CD4-positive, alpha-beta T cell treated with Interferon gamma for 1 hour (primary cell): ENCODE measurements at regions not wholly inside any gene's neighbourhood (a gene's known extent, or its start where the extent isn't known, plus 50 kb on each side); places are given as distances from the start of the nearest gene placed in this dataset.

ENCODE experiments used
- DNase-seq: peaks from one replicate; pipeline ENCODE4 v3.0.0-alpha.2; 2020

GRCh38 chr16:26729951-26730541 lies 336.7 kb upstream of the C16orf82 start:
- DNase-seq, result no peak

- DNase-seq, result no peak
Measured at GRCh38 chr16:26731729-26732128, 335.0 kb upstream of the C16orf82 start.

GRCh38 chr16:26733710-26734109 lies 333.0 kb upstream of the C16orf82 start:
- DNase-seq, result no peak

- no peak for DNase-seq
Measured at GRCh38 chr16:26735521-26735920, 331.2 kb upstream of the C16orf82 start.

GRCh38 chr16:26736084-26736483 lies 330.6 kb upstream of the C16orf82 start:
- no peak for DNase-seq

GRCh38 chr16:26740771-26741170 lies 326.0 kb upstream of the C16orf82 start:
- no peak for DNase-seq

- no peak for DNase-seq
Measured at GRCh38 chr16:26742040-26742439, 324.7 kb upstream of the C16orf82 start.

GRCh38 chr16:26744430-26744829 lies 322.3 kb upstream of the C16orf82 start:
- no peak for DNase-seq

- no peak for DNase-seq
Measured at GRCh38 chr16:26747760-26748159, 319.0 kb upstream of the C16orf82 start.

- DNase-seq, result no peak
Measured at GRCh38 chr16:26749072-26749471, 317.7 kb upstream of the C16orf82 start.

- no peak for DNase-seq
Measured at GRCh38 chr16:26752166-26752565, 314.6 kb upstream of the C16orf82 start.

- DNase-seq, result no peak
Measured at GRCh38 chr16:26756633-26757032, 310.1 kb upstream of the C16orf82 start.

- no peak for DNase-seq
Measured at GRCh38 chr16:26762594-26762993, 304.1 kb upstream of the C16orf82 start.

- no peak for DNase-seq
Measured at GRCh38 chr16:26765087-26765486, 301.6 kb upstream of the C16orf82 start.

- no peak for DNase-seq
Measured at GRCh38 chr16:26768385-26769010, 298.2 kb upstream of the C16orf82 start.

GRCh38 chr16:26770547-26770946 lies 296.2 kb upstream of the C16orf82 start:
- no peak for DNase-seq

- no peak for DNase-seq
Measured at GRCh38 chr16:26772503-26772902, 294.2 kb upstream of the C16orf82 start.

- no peak for DNase-seq
Measured at GRCh38 chr16:26777821-26778220, 288.9 kb upstream of the C16orf82 start.

GRCh38 chr16:26787924-26788323 lies 278.8 kb upstream of the C16orf82 start:
- no peak for DNase-seq

GRCh38 chr16:26791169-26791568 lies 275.6 kb upstream of the C16orf82 start:
- no peak for DNase-seq

- no peak for DNase-seq
Measured at GRCh38 chr16:26795184-26795583, 271.5 kb upstream of the C16orf82 start.

- no peak for DNase-seq
Measured at GRCh38 chr16:26801628-26802027, 265.1 kb upstream of the C16orf82 start.

GRCh38 chr16:26802440-26802839 lies 264.3 kb upstream of the C16orf82 start:
- no peak for DNase-seq

GRCh38 chr16:26802965-26803364 lies 263.8 kb upstream of the C16orf82 start:
- DNase-seq, result no peak

- no peak for DNase-seq
Measured at GRCh38 chr16:26806657-26807056, 260.1 kb upstream of the C16orf82 start.
